Breast epithelium (tissue), 4 donors: ENCODE measurements at regions not wholly inside any gene's neighbourhood (a gene's known extent, or its start where the extent isn't known, plus 50 kb on each side); places are given as distances from the start of the nearest gene placed in this dataset.

Experiments used
- DNase-seq, 2 donors: peaks; one replicate each; pipeline ENCODE4 v3.0.0-alpha.2; 2019; ENCODE audit warnings: low spot score in 2 of 2
- H3K27ac ChIP-seq, 2 donors: fragments of 200-600 bp; sonication (generic) in 1 of 2; one replicate each; pipeline ENCODE4 v1.5.1; 2016 to 2019; ENCODE audit warnings: mild to moderate bottlenecking in 1 of 2
- H3K27me3 ChIP-seq, 2 donors: fragments of 200-600 bp; sonication (generic) in 1 of 2; one replicate each; pipeline versions ENCODE4 v1.5.1 to v1.6.0; 2017 to 2019; ENCODE audit warnings: control low read depth in 1 of 2, mild to moderate bottlenecking in 1 of 2
- H3K36me3 ChIP-seq: fragments of 200-600 bp; one replicate; pipeline ENCODE4 v1.5.1; 2019
- H3K4me1 ChIP-seq, 2 donors: fragments of 200-600 bp; sonication (generic); one replicate each; pipeline ENCODE4 v1.5.1; 2016 to 2019; ENCODE audit warnings: control low read depth in 1 of 2
- H3K4me3 ChIP-seq, 3 donors: fragments of 200-600 bp; sonication (generic); 1 replicate in 2 of 3; 2 replicates in 1 of 3; pipeline ENCODE4 v1.5.1; 2016 to 2019; ENCODE audit warnings: mild to moderate bottlenecking in 3 of 3, moderate library complexity in 2 of 3
- H3K9me3 ChIP-seq, 2 donors: fragments of 200-600 bp; sonication (generic) in 1 of 2; one replicate each; pipeline ENCODE4 v1.5.1; 2016 to 2019; ENCODE audit warnings: control low read depth in 1 of 2
- CTCF ChIP-seq, 3 donors: fragments of 450-650 bp; IDR thresholded peaks; one replicate each; pipeline ENCODE4 v1.5.1; 2016 to 2017; ENCODE audit warnings: antibody characterized with exemption in 3 of 3, mild to moderate bottlenecking in 3 of 3, moderate library complexity in 3 of 3
- POLR2A ChIP-seq: fragments of 450-650 bp; IDR thresholded peaks from one replicate; pipeline ENCODE4 v1.6.1; 2016; ENCODE audit warnings: antibody characterized with exemption, mild to moderate bottlenecking, moderate library complexity
- POLR2AphosphoS5 ChIP-seq, 3 donors: sonication (generic); formaldehyde crosslinking; IDR thresholded peaks; one replicate each; pipeline ENCODE4 v1.6.1; 2017; ENCODE audit warnings: antibody characterized with exemption in 3 of 3
- intact Hi-C: fragments of 100-400 bp; cut with DNase I; formaldehyde crosslinking; loops from one replicate; pipeline ENCODE4 v1.15.1; 2023; ENCODE audit warnings: low total_unique reads

- Histone ChIP-seq H3K4me1 (no peaks in the 10 kb centered on the region), H3K9me3 (no peaks in the 10 kb centered on the region), H3K36me3 (no peaks in the 10 kb centered on the region), H3K27me3 (no peaks in the 10 kb centered on the region), H3K27ac (no peak overlapping the region), H3K4me3 (no peak overlapping the region)
- intact Hi-C loops = no loop called here
- DNase-seq = no peak
- TF ChIP-seq POLR2A = no peak
- TF ChIP-seq POLR2AphosphoS5 (IDR thresholded peaks at IDR 0.05) = no peak
- no peak for TF ChIP-seq CTCF (IDR thresholded peaks at IDR 0.05)
Measured at GRCh38 chr5:68798877-68799843, 294.7 kb upstream of the SLC30A5 start.

- intact Hi-C loops = no loop called here
- Histone ChIP-seq H3K27me3 (no peaks in the 10 kb centered on the region), H3K9me3 (no peaks in the 10 kb centered on the region), H3K4me1 (no peaks in the 10 kb centered on the region), H3K4me3 (no peak overlapping the region), H3K36me3 (no peaks in the 10 kb centered on the region), H3K27ac (no peak overlapping the region)
- TF ChIP-seq CTCF (IDR thresholded peaks at IDR 0.05) (no peak), POLR2AphosphoS5 (IDR thresholded peaks at IDR 0.05) (no peak), POLR2A (no peak)
- no peak for DNase-seq
Measured at GRCh38 chr5:68802430-68802829, 291.4 kb upstream of the SLC30A5 start.

- Histone ChIP-seq H3K4me1 (no peaks in the 10 kb centered on the region), H3K9me3 (no peaks in the 10 kb centered on the region), H3K36me3 (no peaks in the 10 kb centered on the region), H3K27me3 (no peaks in the 10 kb centered on the region), H3K4me3 (no peak overlapping the region), H3K27ac (no peak overlapping the region)
- TF ChIP-seq CTCF (IDR thresholded peaks at IDR 0.05) (no peak), POLR2AphosphoS5 (IDR thresholded peaks at IDR 0.05) (no peak), POLR2A (no peak)
- intact Hi-C loops = no loop called here
- no peak for DNase-seq
Measured at GRCh38 chr5:68803881-68804319, 289.9 kb upstream of the SLC30A5 start.

GRCh38 chr5:68804343-68804742 is 289.5 kb upstream of the SLC30A5 start:
- Histone ChIP-seq H3K4me3 (no peak overlapping the region), H3K27ac (no peak overlapping the region), H3K4me1 (no peaks in the 10 kb centered on the region), H3K27me3 (no peaks in the 10 kb centered on the region), H3K36me3 (no peaks in the 10 kb centered on the region), H3K9me3 (no peaks in the 10 kb centered on the region)
- DNase-seq = no peak
- intact Hi-C loops = no loop called here
- TF ChIP-seq POLR2A (no peak), CTCF (IDR thresholded peaks at IDR 0.05) (no peak), POLR2AphosphoS5 (IDR thresholded peaks at IDR 0.05) (no peak)

- intact Hi-C loops = no loop called here
- Histone ChIP-seq H3K4me3 (no peak overlapping the region), H3K9me3 (no peaks in the 10 kb centered on the region), H3K4me1 (no peaks in the 10 kb centered on the region), H3K27ac (no peak overlapping the region), H3K27me3 (no peaks in the 10 kb centered on the region), H3K36me3 (no peaks in the 10 kb centered on the region)
- no peak for DNase-seq
- TF ChIP-seq POLR2A = no peak
- no peak for TF ChIP-seq CTCF (IDR thresholded peaks at IDR 0.05)
- TF ChIP-seq POLR2AphosphoS5 (IDR thresholded peaks at IDR 0.05) = no peak
Measured at GRCh38 chr5:68805444-68805843, 288.4 kb upstream of the SLC30A5 start.
